ENCODE measurements at regions not wholly inside any gene's neighbourhood (a gene's known extent, or its start where the extent isn't known, plus 50 kb on each side); places are given as distances from the start of the nearest gene placed in this dataset.

- H3K36me3 ChIP-seq = no peaks in the 10 kb centered on the region
- H3K27ac ChIP-seq = no peak overlapping the region
- no peaks in the 10 kb centered on the region for H3K4me1 ChIP-seq
- TF ChIP-seq POLR2A (IDR thresholded peaks at IDR 0.05) (no peak), EP300 (IDR thresholded peaks at IDR 0.05) (no peak), CTCF (IDR thresholded peaks at IDR 0.05) (no peak)
- no peak for DNase-seq (ENCODE audit: low spot score in 2 of 2)
- peaks cover 0 to 4% (median 0%) of the 10 kb centered on the region in 4 donors for H3K9me3 ChIP-seq
- H3K4me3 ChIP-seq = no peak overlapping the region
- 68 to 81% methylated on average over 2 of the region's 2 CpGs for WGBS, 2 donors
- no peaks in the 10 kb centered on the region for H3K27me3 ChIP-seq
Measured at GRCh38 chr4:57220172-57220571, 110.0 kb upstream of the IGFBP7 start.

DNA sequence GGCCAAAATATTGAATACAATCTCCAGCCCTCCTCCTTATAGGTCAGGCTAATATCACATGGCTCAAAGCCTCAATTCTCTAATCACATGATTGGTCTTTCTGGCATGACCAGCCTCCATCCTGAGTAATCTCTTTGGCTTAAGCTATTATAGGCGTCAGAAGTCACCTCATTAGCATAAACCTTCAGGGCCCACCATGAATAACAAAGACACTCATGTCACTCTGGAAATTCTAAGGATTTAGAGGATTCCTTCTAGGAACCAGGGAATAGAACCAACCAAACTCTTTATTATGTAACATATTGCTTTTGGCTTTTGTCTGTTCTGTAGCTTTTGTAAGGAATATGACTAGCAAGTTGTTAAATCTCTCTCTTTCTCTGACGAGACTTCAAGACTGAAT lies 109.2 kb upstream of the IGFBP7 start:
- Histone ChIP-seq H3K27me3 (no peaks in the 10 kb centered on the region), H3K4me3 (no peak overlapping the region), H3K9me3 (peaks cover 0 to 4% (median 0%) of the 10 kb centered on the region in 4 donors), H3K27ac (no peak overlapping the region), H3K36me3 (no peaks in the 10 kb centered on the region), H3K4me1 (no peaks in the 10 kb centered on the region)
- DNase-seq (ENCODE audit: low spot score in 2 of 2) = no peak
- WGBS, 2 donors = 53 to 55% methylated on average over 2 of the region's 2 CpGs
- no peak for TF ChIP-seq CTCF (IDR thresholded peaks at IDR 0.05)
- TF ChIP-seq POLR2A (IDR thresholded peaks at IDR 0.05) = no peak
- no peak for TF ChIP-seq EP300 (IDR thresholded peaks at IDR 0.05)

GRCh38 chr4:57214654-57215411 lies 104.6 kb upstream of the IGFBP7 start:
- Histone ChIP-seq H3K9me3 (peaks cover 0 to 4% (median 0%) of the 10 kb centered on the region in 4 donors), H3K27ac (no peak overlapping the region), H3K36me3 (no peaks in the 10 kb centered on the region), H3K4me1 (no peaks in the 10 kb centered on the region), H3K4me3 (no peak overlapping the region), H3K27me3 (no peaks in the 10 kb centered on the region)
- no peak for DNase-seq (ENCODE audit: low spot score in 2 of 2)
- TF ChIP-seq EP300 (IDR thresholded peaks at IDR 0.05) (no peak), POLR2A (IDR thresholded peaks at IDR 0.05) (no peak), CTCF (IDR thresholded peaks at IDR 0.05) (no peak)
- WGBS, 2 donors = 72 to 81% methylated on average over 8 of the region's 8 CpGs

- TF ChIP-seq CTCF (IDR thresholded peaks at IDR 0.05) (no peak), POLR2A (IDR thresholded peaks at IDR 0.05) (no peak), EP300 (IDR thresholded peaks at IDR 0.05) (no peak)
- H3K4me3 ChIP-seq = no peak overlapping the region
- no peak for DNase-seq (ENCODE audit: low spot score in 2 of 2)
- H3K4me1 ChIP-seq = no peaks in the 10 kb centered on the region
- H3K36me3 ChIP-seq = no peaks in the 10 kb centered on the region
- no peak overlapping the region for H3K27ac ChIP-seq
- WGBS, 2 donors = 82 to 96% methylated on average over 5 of the region's 5 CpGs
- H3K9me3 ChIP-seq = no peaks in the 10 kb centered on the region
- H3K27me3 ChIP-seq = no peaks in the 10 kb centered on the region
Measured at GRCh38 chr4:57211131-57211530, 100.9 kb upstream of the IGFBP7 start.

DNA sequence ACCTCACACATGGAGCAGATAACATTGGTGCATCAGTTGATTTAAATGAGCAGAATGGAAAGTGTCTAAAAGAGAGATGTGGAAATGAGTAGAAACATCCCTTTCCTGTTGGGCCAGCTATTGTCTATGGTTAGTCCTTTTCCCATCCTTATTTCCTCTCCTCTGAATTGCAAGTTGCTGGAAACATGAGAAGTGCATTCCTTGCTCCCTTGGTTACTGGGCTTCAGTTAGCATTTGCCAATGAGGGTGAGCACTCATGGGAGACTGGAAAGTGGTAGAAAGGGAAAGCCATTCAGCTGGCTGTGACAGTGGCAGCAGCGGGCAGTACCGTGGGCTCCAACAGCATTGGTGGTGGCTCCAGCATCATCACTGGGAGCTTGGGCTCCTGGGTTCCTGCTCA lies 96.0 kb upstream of the IGFBP7 start:
- H3K27me3 ChIP-seq = no peaks in the 10 kb centered on the region
- 77 to 97% methylated on average over 2 of the region's 2 CpGs for WGBS, 2 donors
- no peaks in the 10 kb centered on the region for H3K36me3 ChIP-seq
- H3K27ac ChIP-seq = no peak overlapping the region
- no peaks in the 10 kb centered on the region for H3K9me3 ChIP-seq
- no peaks in the 10 kb centered on the region for H3K4me1 ChIP-seq
- no peak overlapping the region for H3K4me3 ChIP-seq
- TF ChIP-seq POLR2A (IDR thresholded peaks at IDR 0.05) = no peak
- no peak for TF ChIP-seq EP300 (IDR thresholded peaks at IDR 0.05)
- TF ChIP-seq CTCF (IDR thresholded peaks at IDR 0.05) = no peak
- DNase-seq (ENCODE audit: low spot score in 2 of 2) = no peak
